AG04450 (cell line): ENCODE measurements at regions not wholly inside any gene's neighbourhood (a gene's known extent, or its start where the extent isn't known, plus 50 kb on each side); places are given as distances from the start of the nearest gene placed in this dataset.
"Not testable (repeated sequence)": the region's sequence is repeated elsewhere in the genome, so short reads cannot be mapped to it uniquely, and the experiment has no call there.

Source experiments
- CTCF ChIA-PET: fragments of 300-600, 350-600 bp; formaldehyde crosslinking; extraction: SDS; loops from one replicate; lab custom pipeline; 2022; ENCODE audit warnings: antibody characterized with exemption, inconsistent platforms; lab: Charles Lee
- POLR2A ChIA-PET: fragments of 350-600 bp; formaldehyde crosslinking; extraction: SDS; loops from one replicate; lab custom pipeline; 2021; ENCODE audit warnings: antibody characterized with exemption, inconsistent platforms; lab: Yijun Ruan, JAX
- DNase-seq: peaks from one replicate; pipeline ENCODE4 v3.0.0-alpha.2; 2011; ENCODE audit warnings: low read depth, low spot score
- H3K27ac ChIP-seq: one replicate; pipeline ENCODE4 v1.5.1; 2012; ENCODE audit warnings: low read depth, low read length, control low read depth
- H3K27me3 ChIP-seq: one replicate; pipeline ENCODE4 v1.6.0; 2012; ENCODE audit warnings: low read length; ENCODE audit not compliant: control insufficient read depth, insufficient read depth
- H3K4me3 ChIP-seq: 2 replicates; pipeline ENCODE4 v1.5.1; 2011; ENCODE audit warnings: mild to moderate bottlenecking, low read depth, low read length, control low read depth
- H3K9me3 ChIP-seq: 2 replicates; pipeline ENCODE4 v1.5.1; 2012; ENCODE audit warnings: low read length; ENCODE audit not compliant: control insufficient read depth, insufficient read depth
- TF ChIP-seq, protein P1 (sequence below): IDR thresholded peaks from 2 replicates; pipeline ENCODE4 v1.5.1; 2011; ENCODE audit warnings: low read depth, low read length, control low read depth, inconsistent platforms

DNA sequence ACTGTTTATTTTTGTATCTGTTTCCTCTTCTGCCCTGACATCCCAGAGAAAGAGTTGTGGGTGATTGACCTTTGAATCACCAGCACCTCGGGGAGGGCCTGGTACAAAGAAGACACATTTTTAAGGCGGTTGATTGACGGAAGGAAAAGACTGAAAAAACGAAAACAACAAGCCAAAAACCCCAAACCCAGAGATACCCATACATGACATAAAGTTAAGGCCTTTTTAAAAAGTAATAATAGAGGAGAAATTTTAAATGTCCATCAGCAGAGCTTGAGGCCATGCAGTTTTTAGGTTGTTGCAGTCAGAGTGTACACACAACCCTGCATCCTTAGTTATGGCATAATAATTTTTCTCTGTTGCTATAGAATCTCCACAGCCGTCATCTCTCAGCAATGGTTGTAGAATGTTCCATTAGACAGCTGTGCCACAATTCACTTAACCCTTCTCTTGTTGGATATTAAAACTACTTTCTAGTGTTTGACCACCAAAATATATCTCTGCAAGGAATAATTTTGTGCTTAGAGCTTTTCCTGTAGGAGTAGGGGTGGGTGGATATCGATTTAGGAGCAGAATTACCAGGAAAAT is 110.2 kb downstream of the GNL3L start:
- DNase-seq, result no peak
- Histone ChIP-seq H3K27me3 (no peaks in the 10 kb centered on the region), H3K9me3 (no peaks in the 10 kb centered on the region), H3K4me3 (peak overlapping the region; percentile 34), H3K27ac (peak overlapping the region; percentile 97)
- CTCF ChIA-PET, result interaction anchor here (0.8 to 1.8 kb wide), 3 partner anchors 167 to 368 kb away, joined by 4 to 7 read pairs (median 5); partner anchors contain the start of genes MAGED2 and TRO
- POLR2A ChIA-PET, result interaction anchor here (0.5 to 1.6 kb wide), 8 partner anchors 111 to 360 kb away, joined by 3 to 10 read pairs (median 4); partner anchors contain the start of genes APEX2, GNL3L, MAGED2 and TSR2
- TF ChIP-seq, protein P1, sequence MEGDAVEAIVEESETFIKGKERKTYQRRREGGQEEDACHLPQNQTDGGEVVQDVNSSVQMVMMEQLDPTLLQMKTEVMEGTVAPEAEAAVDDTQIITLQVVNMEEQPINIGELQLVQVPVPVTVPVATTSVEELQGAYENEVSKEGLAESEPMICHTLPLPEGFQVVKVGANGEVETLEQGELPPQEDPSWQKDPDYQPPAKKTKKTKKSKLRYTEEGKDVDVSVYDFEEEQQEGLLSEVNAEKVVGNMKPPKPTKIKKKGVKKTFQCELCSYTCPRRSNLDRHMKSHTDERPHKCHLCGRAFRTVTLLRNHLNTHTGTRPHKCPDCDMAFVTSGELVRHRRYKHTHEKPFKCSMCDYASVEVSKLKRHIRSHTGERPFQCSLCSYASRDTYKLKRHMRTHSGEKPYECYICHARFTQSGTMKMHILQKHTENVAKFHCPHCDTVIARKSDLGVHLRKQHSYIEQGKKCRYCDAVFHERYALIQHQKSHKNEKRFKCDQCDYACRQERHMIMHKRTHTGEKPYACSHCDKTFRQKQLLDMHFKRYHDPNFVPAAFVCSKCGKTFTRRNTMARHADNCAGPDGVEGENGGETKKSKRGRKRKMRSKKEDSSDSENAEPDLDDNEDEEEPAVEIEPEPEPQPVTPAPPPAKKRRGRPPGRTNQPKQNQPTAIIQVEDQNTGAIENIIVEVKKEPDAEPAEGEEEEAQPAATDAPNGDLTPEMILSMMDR, result no peak

GRCh38 chrX:54640736-54641135 is 110.7 kb downstream of the GNL3L start:
- DNase-seq, result no peak
- no peaks in the 10 kb centered on the region for H3K27me3 ChIP-seq
- POLR2A ChIA-PET, result interaction anchor here (0.6 to 1.5 kb wide), 2 partner anchors 136 to 167 kb away, joined by 4 to 5 read pairs; partner anchors contain the start of gene MAGED2
- H3K9me3 ChIP-seq, result no peaks in the 10 kb centered on the region
- no peak overlapping the region for H3K4me3 ChIP-seq
- CTCF ChIA-PET, result interaction anchor here (0.8 to 1.8 kb wide), 2 partner anchors 166 to 367 kb away, joined by 4 to 7 read pairs; partner anchors contain the start of gene MAGED2
- H3K27ac ChIP-seq, result no peak overlapping the region
- TF ChIP-seq, protein P1, result no peak

DNA sequence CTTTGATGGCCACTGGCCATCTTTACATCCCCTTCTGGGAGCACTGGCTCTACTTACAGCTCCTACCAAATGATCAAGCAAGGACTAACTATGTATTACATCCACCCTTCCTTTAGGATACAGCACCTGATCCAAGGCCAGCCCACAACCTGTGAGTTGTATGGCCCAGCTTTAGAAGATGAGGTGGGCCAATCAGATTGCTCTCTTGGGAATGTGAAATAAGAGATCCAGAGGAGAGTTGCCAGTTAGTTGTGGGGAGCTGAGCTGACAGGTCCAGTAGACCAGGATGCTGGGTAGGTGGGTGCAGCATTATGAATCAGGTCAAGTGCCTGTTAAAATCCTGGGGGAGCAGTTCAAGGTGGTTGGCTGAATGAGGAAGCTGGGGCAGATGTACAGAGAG is 111.5 kb downstream of the GNL3L start:
- ChIA-PET POLR2A (no interaction called here), CTCF (no interaction called here)
- no peak for DNase-seq
- Histone ChIP-seq H3K9me3 (no peaks in the 10 kb centered on the region), H3K4me3 (no peak overlapping the region), H3K27me3 (no peaks in the 10 kb centered on the region), H3K27ac (no peak overlapping the region)
- TF ChIP-seq, protein P1, result no peak

DNA sequence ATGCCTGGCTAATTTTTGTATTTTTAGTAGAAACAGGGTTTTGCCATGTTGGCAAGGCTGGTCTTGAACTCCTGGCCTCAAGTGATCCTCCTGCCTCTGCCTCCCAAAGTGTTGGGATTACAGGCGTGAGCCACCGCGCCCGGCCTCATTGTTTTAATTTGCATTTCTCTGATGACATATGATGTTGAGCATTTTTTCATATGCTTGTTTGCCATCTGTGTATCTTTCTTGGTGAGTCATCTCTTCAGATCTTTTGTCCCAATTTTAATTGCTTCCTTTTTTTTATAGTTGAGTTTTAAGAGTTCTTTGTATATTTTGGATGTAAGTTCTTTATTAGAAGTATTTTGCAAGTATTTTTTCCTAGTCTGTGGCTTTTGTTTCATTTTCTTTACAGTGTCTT is 117.6 kb downstream of the GNL3L start:
- H3K9me3 ChIP-seq, H3K27ac ChIP-seq, H3K27me3 ChIP-seq, POLR2A ChIA-PET, DNase-seq, H3K4me3 ChIP-seq: not testable (repeated sequence)
- CTCF ChIA-PET, result interaction anchor here (1.2 kb wide), 1 partner anchor 8 kb away, joined by 4 read pairs; no protein-coding TSS in a partner anchor

DNA sequence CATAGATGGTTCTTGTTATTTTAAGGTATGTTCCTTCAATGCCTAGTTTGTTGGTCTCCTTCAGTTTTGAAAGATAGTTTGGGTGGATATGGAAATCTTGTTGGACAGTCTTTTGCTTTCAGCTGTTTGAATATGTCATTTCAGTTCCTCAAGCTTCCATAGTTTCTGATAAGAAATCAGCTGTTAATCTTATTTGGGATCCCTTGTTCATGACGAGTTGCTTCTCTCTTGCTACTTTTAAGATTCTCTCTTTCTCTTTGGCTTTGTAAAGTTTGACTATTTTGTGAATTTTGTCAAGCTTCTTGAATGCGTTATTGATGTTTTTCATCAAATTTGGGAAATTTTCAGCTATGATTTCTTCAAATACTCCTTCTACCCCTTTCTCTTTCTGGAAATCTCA is 129.5 kb downstream of the GNL3L start:
- Histone ChIP-seq H3K27me3 (no peaks in the 10 kb centered on the region), H3K27ac (no peak overlapping the region), H3K9me3 (no peaks in the 10 kb centered on the region), H3K4me3 (no peak overlapping the region)
- TF ChIP-seq, protein P1, result no peak
- ChIA-PET CTCF (no interaction called here), POLR2A (no interaction called here)
- no peak for DNase-seq
